ENCODE measurements at regions not wholly inside any gene's neighbourhood (a gene's known extent, or its start where the extent isn't known, plus 50 kb on each side); places are given as distances from the start of the nearest gene placed in this dataset.

DNA sequence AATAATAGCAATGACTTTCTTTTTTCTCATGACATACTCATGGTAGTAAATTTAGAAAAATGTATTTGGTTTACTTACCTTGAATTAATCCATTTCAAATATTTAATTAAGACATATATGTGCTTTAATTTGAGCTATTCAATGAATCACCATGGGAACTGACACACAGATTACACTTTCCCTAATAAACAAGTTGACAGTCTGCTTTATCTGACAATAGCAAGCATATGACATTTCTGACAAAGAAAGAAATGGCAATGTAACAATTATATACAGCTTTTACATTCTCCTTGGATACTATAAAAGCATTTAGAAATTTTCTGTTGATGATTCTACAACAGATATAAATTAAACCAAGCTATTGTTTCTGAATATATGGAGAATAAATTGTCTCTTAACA, 382.5 kb downstream of the CYLC2 start:
- TF ChIP-seq, protein P1, sequence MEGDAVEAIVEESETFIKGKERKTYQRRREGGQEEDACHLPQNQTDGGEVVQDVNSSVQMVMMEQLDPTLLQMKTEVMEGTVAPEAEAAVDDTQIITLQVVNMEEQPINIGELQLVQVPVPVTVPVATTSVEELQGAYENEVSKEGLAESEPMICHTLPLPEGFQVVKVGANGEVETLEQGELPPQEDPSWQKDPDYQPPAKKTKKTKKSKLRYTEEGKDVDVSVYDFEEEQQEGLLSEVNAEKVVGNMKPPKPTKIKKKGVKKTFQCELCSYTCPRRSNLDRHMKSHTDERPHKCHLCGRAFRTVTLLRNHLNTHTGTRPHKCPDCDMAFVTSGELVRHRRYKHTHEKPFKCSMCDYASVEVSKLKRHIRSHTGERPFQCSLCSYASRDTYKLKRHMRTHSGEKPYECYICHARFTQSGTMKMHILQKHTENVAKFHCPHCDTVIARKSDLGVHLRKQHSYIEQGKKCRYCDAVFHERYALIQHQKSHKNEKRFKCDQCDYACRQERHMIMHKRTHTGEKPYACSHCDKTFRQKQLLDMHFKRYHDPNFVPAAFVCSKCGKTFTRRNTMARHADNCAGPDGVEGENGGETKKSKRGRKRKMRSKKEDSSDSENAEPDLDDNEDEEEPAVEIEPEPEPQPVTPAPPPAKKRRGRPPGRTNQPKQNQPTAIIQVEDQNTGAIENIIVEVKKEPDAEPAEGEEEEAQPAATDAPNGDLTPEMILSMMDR (IDR thresholded peaks at IDR 0.05; ENCODE audit: extremely low read depth in 1 of 2, insufficient read depth in 1 of 2, low read depth in 1 of 2, low read length in 2 of 2), result no peak
- TF ChIP-seq JUN (IDR thresholded peaks at IDR 0.05; ENCODE audit: borderline replicate concordance, insufficient read depth, insufficient read length, low read depth) (no peak), POLR2AphosphoS5 (IDR thresholded peaks at IDR 0.05; ENCODE audit: insufficient read depth, low read depth, low read length) (no peak), MYC (IDR thresholded peaks at IDR 0.05; ENCODE audit: low read depth, low read length) (no peak), POLR2A (IDR thresholded peaks at IDR 0.05; ENCODE audit: low read depth, low read length) (no peak)
